ENCODE measurements at regions not wholly inside any gene's neighbourhood (a gene's known extent, or its start where the extent isn't known, plus 50 kb on each side); places are given as distances from the start of the nearest gene placed in this dataset.

- CTCF ChIA-PET, result interaction anchor here in 1 of 2 donors (0.8 kb wide), 1 partner anchor 9 kb away, joined by 3 read pairs; no protein-coding TSS in a partner anchor
Measured at GRCh38 chr1:50348449-50349241, 74.6 kb downstream of the DMRTA2 start.

GRCh38 chr1:50347933-50348332, 75.3 kb downstream of the DMRTA2 start:
- ChIA-PET CTCF (no interaction called here), POLR2A (no interaction called here)
- Histone ChIP-seq H3K4me1 (ENCODE audit: control insufficient read depth in 1 of 2, extremely low read depth in 1 of 2, insufficient read depth in 2 of 2, low read length in 2 of 2) (no peaks in the 10 kb centered on the region), H3K4me3 (ENCODE audit: control insufficient read depth in 1 of 2, extremely low read depth in 1 of 2, low read length in 1 of 2) (no peak overlapping the region), H3K9me3 (no peaks in the 10 kb centered on the region), H3K36me3 (ENCODE audit: control insufficient read depth in 2 of 2, extremely low read depth in 1 of 2, insufficient read depth in 1 of 2, low read length in 1 of 2) (no peaks in the 10 kb centered on the region), H3K27ac (ENCODE audit: low read length) (no peak overlapping the region), H3K27me3 (replicated peaks in 1 of 2; ENCODE audit: control insufficient read depth in 2 of 2, extremely low read depth in 1 of 2, insufficient read depth in 2 of 2, low read length in 1 of 2) (peaks cover 0 to 29% of the 10 kb centered on the region in 2 experiments)
- Mint-ChIP-seq H3K9me3 (no peaks in the 10 kb centered on the region), H3K4me1 (no peaks in the 10 kb centered on the region), H3K27me3 (peaks cover 27 to 44% of the 10 kb centered on the region in 2 donors), H3K27ac (no peak overlapping the region), H3K36me3 (no peaks in the 10 kb centered on the region), H3K4me3 (no peak overlapping the region)
- no peak for ATAC-seq (replicated peaks in 1 of 4)
- 56% methylated on average over 5 of the region's 6 CpGs for WGBS (ENCODE audit: insufficient coverage)
- no peak for DNase-seq

More at GRCh38 chr1:50348449-50349241, 74.6 kb downstream of the DMRTA2 start:
- no peaks in the 10 kb centered on the region for H3K9me3 ChIP-seq
- no peaks in the 10 kb centered on the region for H3K36me3 Mint-ChIP-seq
- peak in 12 of 35 experiments; percentile 2 to 65 (median 26) for DNase-seq
- no peaks in the 10 kb centered on the region for H3K4me1 ChIP-seq (ENCODE audit: control insufficient read depth in 1 of 2, extremely low read depth in 1 of 2, insufficient read depth in 2 of 2, low read length in 2 of 2)
- POLR2A ChIA-PET, result no interaction called here
- no peaks in the 10 kb centered on the region for H3K36me3 ChIP-seq (ENCODE audit: control insufficient read depth in 2 of 2, extremely low read depth in 1 of 2, insufficient read depth in 1 of 2, low read length in 1 of 2)
- peaks cover 26 to 39% of the 10 kb centered on the region in 2 donors for H3K27me3 Mint-ChIP-seq
- no peaks in the 10 kb centered on the region for H3K9me3 Mint-ChIP-seq
- no peak overlapping the region for H3K4me3 ChIP-seq (ENCODE audit: control insufficient read depth in 1 of 2, extremely low read depth in 1 of 2, low read length in 1 of 2)
- H3K4me1 Mint-ChIP-seq, result no peaks in the 10 kb centered on the region
- no peak overlapping the region for H3K4me3 Mint-ChIP-seq
- 38% methylated on average over 4 of the region's 5 CpGs for WGBS (ENCODE audit: insufficient coverage)
- peak in 1 of 4 experiments; percentile 49 for ATAC-seq (replicated peaks in 1 of 4)
- no peak overlapping the region for H3K27ac ChIP-seq (ENCODE audit: low read length)
- H3K27ac Mint-ChIP-seq, result no peak overlapping the region
- H3K27me3 ChIP-seq (replicated peaks in 1 of 2; ENCODE audit: control insufficient read depth in 2 of 2, extremely low read depth in 1 of 2, insufficient read depth in 2 of 2, low read length in 1 of 2), result peaks cover 0 to 29% of the 10 kb centered on the region in 2 experiments

- Mint-ChIP-seq H3K9me3 (no peaks in the 10 kb centered on the region), H3K4me1 (no peaks in the 10 kb centered on the region), H3K4me3 (no peak overlapping the region), H3K27ac (no peak overlapping the region), H3K36me3 (no peaks in the 10 kb centered on the region), H3K27me3 (peaks cover 40 to 51% of the 10 kb centered on the region in 2 donors)
- Histone ChIP-seq H3K4me3 (ENCODE audit: control insufficient read depth in 1 of 2, extremely low read depth in 1 of 2, low read length in 1 of 2) (no peak overlapping the region), H3K27ac (ENCODE audit: low read length) (no peak overlapping the region), H3K9me3 (no peaks in the 10 kb centered on the region), H3K36me3 (ENCODE audit: control insufficient read depth in 2 of 2, extremely low read depth in 1 of 2, insufficient read depth in 1 of 2, low read length in 1 of 2) (no peaks in the 10 kb centered on the region), H3K27me3 (replicated peaks in 1 of 2; ENCODE audit: control insufficient read depth in 2 of 2, extremely low read depth in 1 of 2, insufficient read depth in 2 of 2, low read length in 1 of 2) (peaks cover 0 to 25% of the 10 kb centered on the region in 2 experiments), H3K4me1 (ENCODE audit: control insufficient read depth in 1 of 2, extremely low read depth in 1 of 2, insufficient read depth in 2 of 2, low read length in 2 of 2) (no peaks in the 10 kb centered on the region)
- no peak for DNase-seq
- no peak for ATAC-seq (replicated peaks in 1 of 4)
- CTCF ChIA-PET, result no interaction called here
- 20% methylated on average over 1 of the region's 7 CpGs for WGBS (ENCODE audit: insufficient coverage)
- POLR2A ChIA-PET, result no interaction called here
Measured at GRCh38 chr1:50346621-50347020, 76.6 kb downstream of the DMRTA2 start.

GRCh38 chr1:50343323-50343722, 79.9 kb downstream of the DMRTA2 start:
- Mint-ChIP-seq H3K27ac (no peak overlapping the region), H3K27me3 (peaks cover 30 to 31% of the 10 kb centered on the region in 2 donors), H3K9me3 (no peaks in the 10 kb centered on the region), H3K4me3 (no peak overlapping the region), H3K4me1 (no peaks in the 10 kb centered on the region), H3K36me3 (no peaks in the 10 kb centered on the region)
- no peak overlapping the region for H3K4me3 ChIP-seq (ENCODE audit: control insufficient read depth in 1 of 2, extremely low read depth in 1 of 2, low read length in 1 of 2)
- no peaks in the 10 kb centered on the region for H3K36me3 ChIP-seq (ENCODE audit: control insufficient read depth in 2 of 2, extremely low read depth in 1 of 2, insufficient read depth in 1 of 2, low read length in 1 of 2)
- WGBS (ENCODE audit: insufficient coverage), result 80% methylated on average over 5 of the region's 5 CpGs
- H3K27me3 ChIP-seq (replicated peaks in 1 of 2; ENCODE audit: control insufficient read depth in 2 of 2, extremely low read depth in 1 of 2, insufficient read depth in 2 of 2, low read length in 1 of 2), result peaks cover 0 to 12% of the 10 kb centered on the region in 2 experiments
- ChIA-PET POLR2A (no interaction called here), CTCF (no interaction called here)
- H3K9me3 ChIP-seq, result no peaks in the 10 kb centered on the region
- no peak for DNase-seq
- H3K4me1 ChIP-seq (ENCODE audit: control insufficient read depth in 1 of 2, extremely low read depth in 1 of 2, insufficient read depth in 2 of 2, low read length in 2 of 2), result no peaks in the 10 kb centered on the region
- no peak overlapping the region for H3K27ac ChIP-seq (ENCODE audit: low read length)
- no peak for ATAC-seq (replicated peaks in 1 of 4)

- peaks cover 32 to 33% of the 10 kb centered on the region in 2 donors for H3K27me3 Mint-ChIP-seq
- CTCF ChIA-PET, result no interaction called here
Measured at GRCh38 chr1:50342525-50342924, 80.7 kb downstream of the DMRTA2 start.

GRCh38 chr1:50335036-50335435, 88.2 kb downstream of the DMRTA2 start:
- Mint-ChIP-seq H3K27ac (no peak overlapping the region), H3K27me3 (peaks cover 41 to 52% of the 10 kb centered on the region in 2 donors), H3K36me3 (no peaks in the 10 kb centered on the region), H3K4me1 (peaks cover 3 to 11% (median 6%) of the 10 kb centered on the region in 3 donors), H3K9me3 (no peaks in the 10 kb centered on the region), H3K4me3 (no peak overlapping the region)
- Histone ChIP-seq H3K4me3 (ENCODE audit: control insufficient read depth in 1 of 2, extremely low read depth in 1 of 2, low read length in 1 of 2) (no peak overlapping the region), H3K4me1 (ENCODE audit: control insufficient read depth in 1 of 2, extremely low read depth in 1 of 2, insufficient read depth in 2 of 2, low read length in 2 of 2) (peaks cover 0 to 12% of the 10 kb centered on the region in 2 experiments), H3K36me3 (ENCODE audit: control insufficient read depth in 2 of 2, extremely low read depth in 1 of 2, insufficient read depth in 1 of 2, low read length in 1 of 2) (no peaks in the 10 kb centered on the region), H3K9me3 (no peaks in the 10 kb centered on the region), H3K27ac (ENCODE audit: low read length) (no peak overlapping the region), H3K27me3 (replicated peaks in 1 of 2; ENCODE audit: control insufficient read depth in 2 of 2, extremely low read depth in 1 of 2, insufficient read depth in 2 of 2, low read length in 1 of 2) (peaks cover 3 to 33% of the 10 kb centered on the region in 2 experiments)
- 93% methylated on average over 4 of the region's 5 CpGs for WGBS (ENCODE audit: insufficient coverage)
- ATAC-seq (replicated peaks in 1 of 4), result no peak
- ChIA-PET CTCF (no interaction called here), POLR2A (no interaction called here)
- no peak for DNase-seq

More at GRCh38 chr1:50342525-50342924, 80.7 kb downstream of the DMRTA2 start:
- no peaks in the 10 kb centered on the region for H3K9me3 Mint-ChIP-seq
- no peak overlapping the region for H3K27ac Mint-ChIP-seq
- no peaks in the 10 kb centered on the region for H3K9me3 ChIP-seq
- POLR2A ChIA-PET, result no interaction called here
- no peak overlapping the region for H3K27ac ChIP-seq (ENCODE audit: low read length)
- peaks cover 0 to 11% of the 10 kb centered on the region in 2 experiments for H3K27me3 ChIP-seq (replicated peaks in 1 of 2; ENCODE audit: control insufficient read depth in 2 of 2, extremely low read depth in 1 of 2, insufficient read depth in 2 of 2, low read length in 1 of 2)
- no peak overlapping the region for H3K4me3 Mint-ChIP-seq
- no peaks in the 10 kb centered on the region for H3K4me1 Mint-ChIP-seq
- no peak for DNase-seq
- no peaks in the 10 kb centered on the region for H3K36me3 ChIP-seq (ENCODE audit: control insufficient read depth in 2 of 2, extremely low read depth in 1 of 2, insufficient read depth in 1 of 2, low read length in 1 of 2)
- no peaks in the 10 kb centered on the region for H3K36me3 Mint-ChIP-seq
- no peak for ATAC-seq (replicated peaks in 1 of 4)
- no peak overlapping the region for H3K4me3 ChIP-seq (ENCODE audit: control insufficient read depth in 1 of 2, extremely low read depth in 1 of 2, low read length in 1 of 2)
- no peaks in the 10 kb centered on the region for H3K4me1 ChIP-seq (ENCODE audit: control insufficient read depth in 1 of 2, extremely low read depth in 1 of 2, insufficient read depth in 2 of 2, low read length in 2 of 2)
